Hepatocyte (in vitro differentiated cells): ENCODE measurements at regions not wholly inside any gene's neighbourhood (a gene's known extent, or its start where the extent isn't known, plus 50 kb on each side); places are given as distances from the start of the nearest gene placed in this dataset.

Experiments used
- EZH2 ChIP-seq: fragments of 200-600 bp; sonication (generic); IDR thresholded peaks from 2 replicates; pipeline ENCODE4 v1.6.1; 2016; ENCODE audit warnings: antibody characterized with exemption, mild to moderate bottlenecking, borderline replicate concordance
- TF ChIP-seq, protein P1 (sequence below): fragments of 200-600 bp; sonication (generic); IDR thresholded peaks from 2 replicates; pipeline ENCODE4 v1.5.1; 2016; ENCODE audit warnings: antibody characterized with exemption, mild to moderate bottlenecking; ENCODE audit not compliant: poor library complexity

DNA sequence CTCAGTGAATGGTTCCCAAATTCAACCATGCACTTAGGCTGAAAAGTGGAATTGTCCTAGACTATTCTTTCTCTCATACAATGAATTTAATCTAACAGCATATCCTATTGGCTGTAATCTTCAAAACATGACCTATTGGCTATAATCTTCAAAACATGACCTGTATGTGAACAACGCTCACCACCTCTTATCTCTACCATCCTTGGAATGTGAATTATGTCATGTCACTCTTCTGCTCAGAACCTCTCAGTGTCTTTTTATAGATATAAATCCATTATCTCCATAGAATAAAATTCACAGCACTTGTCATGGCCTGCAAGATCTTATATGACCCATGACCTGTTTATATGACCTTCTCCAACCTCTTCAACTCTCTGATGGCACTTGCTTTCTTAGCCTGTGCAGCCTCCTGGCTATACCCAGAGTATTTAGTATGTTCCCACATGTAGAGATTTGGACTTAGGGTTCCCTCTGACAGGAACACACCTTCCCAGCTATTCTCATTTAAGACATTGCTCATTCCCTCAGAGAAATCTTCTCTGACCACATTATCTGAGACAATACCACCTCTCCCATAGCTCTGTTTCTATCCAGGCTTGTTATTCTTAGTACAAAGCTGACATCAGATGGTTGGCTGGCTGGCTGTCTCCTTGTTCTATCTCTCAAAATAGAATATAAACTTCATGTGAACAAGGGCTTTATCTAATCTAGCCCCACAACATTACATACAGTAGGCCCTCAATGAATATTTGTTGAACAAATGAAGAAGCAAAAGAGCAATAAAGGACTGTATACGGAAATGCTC is 275.0 kb upstream of the PREP start:
- TF ChIP-seq EZH2: no peak
- TF ChIP-seq, protein P1, sequence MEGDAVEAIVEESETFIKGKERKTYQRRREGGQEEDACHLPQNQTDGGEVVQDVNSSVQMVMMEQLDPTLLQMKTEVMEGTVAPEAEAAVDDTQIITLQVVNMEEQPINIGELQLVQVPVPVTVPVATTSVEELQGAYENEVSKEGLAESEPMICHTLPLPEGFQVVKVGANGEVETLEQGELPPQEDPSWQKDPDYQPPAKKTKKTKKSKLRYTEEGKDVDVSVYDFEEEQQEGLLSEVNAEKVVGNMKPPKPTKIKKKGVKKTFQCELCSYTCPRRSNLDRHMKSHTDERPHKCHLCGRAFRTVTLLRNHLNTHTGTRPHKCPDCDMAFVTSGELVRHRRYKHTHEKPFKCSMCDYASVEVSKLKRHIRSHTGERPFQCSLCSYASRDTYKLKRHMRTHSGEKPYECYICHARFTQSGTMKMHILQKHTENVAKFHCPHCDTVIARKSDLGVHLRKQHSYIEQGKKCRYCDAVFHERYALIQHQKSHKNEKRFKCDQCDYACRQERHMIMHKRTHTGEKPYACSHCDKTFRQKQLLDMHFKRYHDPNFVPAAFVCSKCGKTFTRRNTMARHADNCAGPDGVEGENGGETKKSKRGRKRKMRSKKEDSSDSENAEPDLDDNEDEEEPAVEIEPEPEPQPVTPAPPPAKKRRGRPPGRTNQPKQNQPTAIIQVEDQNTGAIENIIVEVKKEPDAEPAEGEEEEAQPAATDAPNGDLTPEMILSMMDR: no peak
